ENCODE measurements at regions not wholly inside any gene's neighbourhood (a gene's known extent, or its start where the extent isn't known, plus 50 kb on each side); places are given as distances from the start of the nearest gene placed in this dataset.

- no peak for TF ChIP-seq CTCF (IDR thresholded peaks at IDR 0.05)
- TF ChIP-seq POLR2A (IDR thresholded peaks at IDR 0.05): no peak
These were observed 508.2 kb upstream of the JAG1 start for GRCh38 chr20:11181966-11182365.
